Body of pancreas (tissue), 4 donors: ENCODE measurements at regions not wholly inside any gene's neighbourhood (a gene's known extent, or its start where the extent isn't known, plus 50 kb on each side); places are given as distances from the start of the nearest gene placed in this dataset.

Source experiments
- ATAC-seq: fragments of 150-250 bp; one replicate; pipeline ENCODE4 v1.9.1; 2016
- DNase-seq, 4 donors: peaks; one replicate each; pipeline ENCODE4 v3.0.0-alpha.2; 2019
- H3K27ac ChIP-seq, 4 donors: fragments of 200-600 bp; sonication (generic); 1 replicate in 3 of 4; 2 replicates in 1 of 4; pipeline versions ENCODE4 v1.5.1 to v1.6.1; 2016 to 2019; ENCODE audit warnings: mild to moderate bottlenecking in 1 of 4, mixed read lengths in 1 of 4, moderate library complexity in 1 of 4
- H3K27me3 ChIP-seq, 2 donors: fragments of 200-600 bp; sonication (generic); one replicate each; pipeline ENCODE4 v1.6.0; 2016; ENCODE audit warnings: mild to moderate bottlenecking in 1 of 2
- H3K36me3 ChIP-seq, 2 donors: fragments of 200-600 bp; sonication (generic); replicated peaks in 1 of 2; 2 replicates each; pipeline ENCODE4 v1.5.1; 2016; ENCODE audit warnings: low read depth in 2 of 2; ENCODE audit not compliant: insufficient read depth in 1 of 2
- H3K4me1 ChIP-seq: fragments of 200-600 bp; sonication (generic); one replicate; pipeline ENCODE4 v1.6.0; 2016
- H3K4me3 ChIP-seq, 2 donors: fragments of 200-600 bp; sonication (generic); 1 replicate in 1 of 2; 2 replicates in 1 of 2; pipeline ENCODE4 v1.5.1; 2016 to 2019
- H3K9me3 ChIP-seq, 3 donors: fragments of 200-600 bp; sonication (generic); 1 replicate in 2 of 3; 2 replicates in 1 of 3; pipeline ENCODE4 v1.5.1; 2016
- CTCF ChIP-seq, 7 experiments: fragments of 450-650 bp in 4 of 7; fragments of 200-600 bp in 3 of 7; sonication (generic) in 3 of 7; IDR thresholded peaks; one replicate each; pipeline ENCODE4 v1.5.1; 2016 to 2019; ENCODE audit warnings: antibody characterized with exemption in 7 of 7
- POLR2A ChIP-seq, 3 donors: fragments of 450-650 bp; IDR thresholded peaks; one replicate each; pipeline ENCODE4 v1.6.1; 2016; ENCODE audit warnings: antibody characterized with exemption in 3 of 3, mild to moderate bottlenecking in 2 of 3
- WGBS, 2 donors: methylation state at CpG; one replicate each; pipeline ENCODE4 v1.1.5; 2017; 5-methylcytosine and 5-hydroxymethylcytosine counted together
- intact Hi-C: fragments of 100-400 bp; cut with DNase I; formaldehyde crosslinking; loops from one replicate; pipeline ENCODE4 v1.15.1; 2023

DNA sequence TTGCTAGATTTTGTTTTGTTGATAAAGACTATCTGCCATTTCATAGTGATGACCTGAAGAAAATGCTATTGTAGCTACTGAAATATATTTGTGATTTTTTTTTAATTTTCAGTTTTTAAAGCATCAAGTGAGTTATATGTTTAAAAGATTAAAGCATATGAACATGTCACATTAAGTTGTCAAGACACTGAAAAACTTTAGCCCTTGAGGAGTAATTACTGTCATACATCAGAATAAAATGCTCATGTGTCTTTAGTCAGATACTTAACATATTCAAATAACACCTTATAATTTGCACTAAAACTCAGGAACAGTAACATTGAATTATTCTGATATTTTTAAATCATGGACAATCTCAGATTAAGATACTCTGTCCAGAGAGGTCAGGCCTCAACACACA is 108.1 kb upstream of the ATXN7L3B start:
- TF ChIP-seq POLR2A (IDR thresholded peaks at IDR 0.05): no peak
- no peak for TF ChIP-seq CTCF (IDR thresholded peaks at IDR 0.05)
- Histone ChIP-seq H3K9me3 (no peaks in the 10 kb centered on the region), H3K36me3 (no peaks in the 10 kb centered on the region), H3K4me3 (no peak overlapping the region), H3K4me1 (no peaks in the 10 kb centered on the region), H3K27ac (no peak overlapping the region), H3K27me3 (no peaks in the 10 kb centered on the region)
- ATAC-seq (no peak), DNase-seq (no peak)
- intact Hi-C loops: no loop called here

DNA sequence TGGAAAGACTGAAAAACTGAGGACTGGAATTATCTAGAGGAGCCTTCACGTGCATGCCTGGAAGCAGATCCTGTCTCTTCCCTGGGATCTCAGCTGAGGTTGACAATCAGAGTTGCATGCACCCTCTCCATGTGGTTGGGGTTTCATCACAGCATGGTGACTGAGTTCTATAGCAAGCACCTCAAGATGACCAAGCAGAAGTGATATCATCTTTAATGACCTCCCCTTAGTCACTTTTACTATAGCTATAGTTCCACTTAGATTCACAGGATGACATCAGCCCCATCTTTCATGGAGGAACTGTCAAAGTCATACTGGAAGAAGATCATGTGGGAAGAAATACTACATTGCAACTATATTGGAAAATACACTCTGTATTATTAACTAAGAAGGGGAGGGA is 105.8 kb upstream of the ATXN7L3B start:
- TF ChIP-seq POLR2A (IDR thresholded peaks at IDR 0.05) (no peak), CTCF (IDR thresholded peaks at IDR 0.05) (no peak)
- no peak overlapping the region for H3K4me3 ChIP-seq
- WGBS, 2 donors: 70 to 86% methylated on average over 1 of the region's 1 CpG
- H3K36me3 ChIP-seq: no peaks in the 10 kb centered on the region
- ATAC-seq (no peak), DNase-seq (no peak)
- H3K4me1 ChIP-seq: no peaks in the 10 kb centered on the region
- H3K9me3 ChIP-seq: no peaks in the 10 kb centered on the region
- intact Hi-C loops: no loop called here
- H3K27me3 ChIP-seq: no peaks in the 10 kb centered on the region
- no peak overlapping the region for H3K27ac ChIP-seq

GRCh38 chr12:74440469-74440868 is 97.2 kb upstream of the ATXN7L3B start:
- Histone ChIP-seq H3K4me3 (no peak overlapping the region), H3K27me3 (no peaks in the 10 kb centered on the region), H3K27ac (no peak overlapping the region), H3K36me3 (no peaks in the 10 kb centered on the region), H3K4me1 (no peaks in the 10 kb centered on the region), H3K9me3 (no peaks in the 10 kb centered on the region)
- DNase-seq (no peak), ATAC-seq (no peak)
- no peak for TF ChIP-seq CTCF (IDR thresholded peaks at IDR 0.05)
- TF ChIP-seq POLR2A (IDR thresholded peaks at IDR 0.05): no peak
- intact Hi-C loops: no loop called here

DNA sequence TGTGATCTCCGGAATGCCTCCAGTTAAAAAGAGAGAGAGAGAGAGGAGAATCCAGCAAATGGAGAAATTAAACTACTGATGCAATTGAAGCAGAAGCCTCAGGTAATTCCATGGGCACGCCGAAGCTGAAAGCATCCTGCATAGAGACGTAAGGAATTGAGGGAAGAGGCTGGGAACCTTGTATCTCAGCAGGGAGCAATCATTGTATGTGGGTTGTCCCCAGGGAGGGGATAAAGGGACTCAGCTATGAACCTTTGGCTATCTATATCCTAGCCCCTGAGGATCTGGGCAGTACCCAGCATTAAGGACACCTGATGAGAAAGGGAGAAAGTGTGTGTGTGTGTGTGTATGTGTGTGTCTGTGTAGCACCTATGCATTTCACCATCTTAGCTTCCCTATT is 95.8 kb upstream of the ATXN7L3B start:
- H3K36me3 ChIP-seq: no peaks in the 10 kb centered on the region
- no peaks in the 10 kb centered on the region for H3K27me3 ChIP-seq
- H3K27ac ChIP-seq: no peak overlapping the region
- no peaks in the 10 kb centered on the region for H3K9me3 ChIP-seq
- TF ChIP-seq CTCF (IDR thresholded peaks at IDR 0.05): no peak
- no peak for TF ChIP-seq POLR2A (IDR thresholded peaks at IDR 0.05)
- intact Hi-C loops: no loop called here
- 66 to 74% methylated on average over 4 of the region's 4 CpGs for WGBS, 2 donors
- DNase-seq (no peak), ATAC-seq (no peak)
- H3K4me3 ChIP-seq: no peak overlapping the region
- no peaks in the 10 kb centered on the region for H3K4me1 ChIP-seq

GRCh38 chr12:74446466-74446865 is 91.2 kb upstream of the ATXN7L3B start:
- Histone ChIP-seq H3K27me3 (no peaks in the 10 kb centered on the region), H3K4me1 (no peaks in the 10 kb centered on the region), H3K36me3 (no peaks in the 10 kb centered on the region), H3K27ac (no peak overlapping the region), H3K4me3 (no peak overlapping the region), H3K9me3 (no peaks in the 10 kb centered on the region)
- no peak for ATAC-seq
- 53 to 68% methylated on average over 2 of the region's 2 CpGs for WGBS, 2 donors
- TF ChIP-seq POLR2A (IDR thresholded peaks at IDR 0.05): no peak
- no peak for TF ChIP-seq CTCF (IDR thresholded peaks at IDR 0.05)
- intact Hi-C loops: no loop called here
- no peak for DNase-seq
